Pons (tissue), 1 donor: ENCODE measurements at regions not wholly inside any gene's neighbourhood (a gene's known extent, or its start where the extent isn't known, plus 50 kb on each side); places are given as distances from the start of the nearest gene placed in this dataset.
"Not testable (repeated sequence)": the region's sequence is repeated elsewhere in the genome, so short reads cannot be mapped to it uniquely, and the experiment has no call there.

ENCODE experiments used
- DNase-seq: peaks from one replicate; pipeline ENCODE4 v3.0.0-alpha.2; 2016; ENCODE audit warnings: low spot score

DNA sequence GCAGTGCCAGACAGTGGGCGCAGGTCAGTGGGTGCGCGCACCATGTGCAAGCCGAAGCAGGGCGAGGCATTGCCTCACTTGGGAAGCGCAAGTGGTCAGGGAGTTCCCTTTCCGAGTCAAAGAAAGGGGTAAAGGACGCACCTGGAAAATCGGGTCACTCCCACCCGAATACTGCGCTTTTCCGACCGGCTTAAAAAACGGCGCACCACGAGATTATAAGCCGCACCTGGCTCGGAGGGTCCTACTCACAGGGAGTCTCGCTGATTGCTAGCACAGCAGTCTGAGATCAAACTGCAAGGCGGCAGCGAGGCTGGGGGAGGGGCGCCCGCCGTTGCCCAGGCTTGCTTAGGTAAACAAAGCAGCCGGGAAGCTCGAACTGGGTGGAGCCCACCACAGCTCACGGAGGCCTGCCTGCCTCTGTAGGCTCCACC lies 77.9 kb downstream of the NR4A2 start:
- DNase-seq = not testable (repeated sequence)

DNA sequence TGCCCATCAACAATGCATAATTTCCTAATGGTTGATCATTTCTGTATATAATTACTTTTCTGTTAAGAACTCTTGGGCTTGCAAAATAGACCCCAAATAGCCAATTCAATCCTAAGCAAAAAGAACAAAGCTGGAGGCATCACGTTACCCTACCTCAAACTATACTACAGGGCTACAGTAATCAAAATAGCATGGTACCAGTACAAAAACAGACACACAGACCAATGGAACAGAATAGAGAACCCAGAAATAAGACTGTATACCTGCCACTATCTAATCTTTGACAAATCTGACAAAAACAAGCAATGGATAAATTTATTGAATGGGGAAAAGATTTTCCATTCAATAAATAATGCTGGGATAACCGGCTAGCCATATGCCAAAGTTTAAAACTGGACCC lies 78.8 kb downstream of the NR4A2 start:
- no peak for DNase-seq

DNA sequence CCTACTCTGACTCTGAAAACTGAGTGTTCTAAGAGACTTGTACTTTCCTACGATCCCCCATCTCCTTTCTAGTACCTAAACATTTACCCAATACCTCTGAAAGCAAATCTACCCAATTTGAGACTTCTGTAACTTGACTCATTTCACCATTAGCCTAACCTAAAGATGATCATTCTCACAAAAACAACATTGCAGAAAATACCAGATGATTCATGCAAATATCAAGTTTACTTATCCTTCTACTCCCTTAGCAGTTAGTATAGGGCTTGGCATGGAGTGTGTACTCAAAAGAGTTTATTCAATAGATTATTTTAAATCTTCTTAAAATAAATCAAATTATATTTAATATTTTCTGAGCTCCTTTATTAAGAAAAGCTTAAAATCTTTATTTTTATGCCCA lies 89.6 kb downstream of the NR4A2 start:
- DNase-seq = no peak

DNA sequence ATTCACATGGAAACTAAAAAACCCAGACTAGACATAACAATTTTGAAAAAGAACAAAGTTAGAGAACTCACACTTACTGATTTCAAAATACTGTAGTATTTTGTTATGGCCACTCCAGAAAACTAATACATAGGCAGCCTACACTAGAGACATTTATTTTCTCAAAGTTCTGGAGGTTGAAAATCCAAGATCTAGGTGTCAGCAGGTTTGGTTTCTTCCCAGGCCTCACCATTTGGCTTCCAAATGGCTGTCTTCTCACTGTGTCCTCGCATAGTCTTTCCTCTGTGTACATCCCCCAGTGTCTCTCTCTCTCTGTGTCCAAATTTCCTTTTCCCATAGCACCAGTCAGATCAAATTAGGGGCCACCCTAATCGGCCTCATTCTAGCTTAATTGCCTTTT lies 95.0 kb downstream of the NR4A2 start:
- DNase-seq = no peak

DNA sequence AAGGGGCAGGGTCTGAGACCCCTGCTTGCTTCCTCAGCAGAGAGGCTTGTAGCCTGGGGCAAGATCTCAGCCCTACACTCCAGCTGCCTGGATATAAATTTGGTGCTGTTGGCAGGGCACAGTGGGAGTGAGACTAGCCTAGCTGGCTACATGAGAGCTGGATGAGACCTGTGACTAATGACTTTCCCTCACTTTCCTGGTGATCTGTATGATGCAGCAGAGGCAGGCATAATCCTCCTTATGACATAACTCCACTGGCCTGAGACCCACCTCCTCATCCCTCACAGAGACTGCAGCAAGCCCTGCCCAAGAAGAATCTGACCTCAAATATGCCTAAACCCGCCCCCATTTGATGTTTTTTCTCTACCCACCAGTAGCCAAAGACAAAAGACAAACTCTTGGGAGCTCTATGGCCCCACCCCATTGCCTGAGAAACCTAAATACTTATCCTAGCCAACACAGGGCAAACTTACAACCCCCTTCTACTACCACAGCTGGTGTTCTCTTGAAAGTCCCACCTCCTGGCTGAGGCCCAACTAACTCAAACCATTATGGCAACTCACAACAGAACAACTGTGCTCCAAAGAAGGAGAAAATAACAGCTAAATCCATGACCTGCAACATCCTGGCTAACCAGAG lies 102.7 kb downstream of the NR4A2 start:
- DNase-seq = no peak

DNA sequence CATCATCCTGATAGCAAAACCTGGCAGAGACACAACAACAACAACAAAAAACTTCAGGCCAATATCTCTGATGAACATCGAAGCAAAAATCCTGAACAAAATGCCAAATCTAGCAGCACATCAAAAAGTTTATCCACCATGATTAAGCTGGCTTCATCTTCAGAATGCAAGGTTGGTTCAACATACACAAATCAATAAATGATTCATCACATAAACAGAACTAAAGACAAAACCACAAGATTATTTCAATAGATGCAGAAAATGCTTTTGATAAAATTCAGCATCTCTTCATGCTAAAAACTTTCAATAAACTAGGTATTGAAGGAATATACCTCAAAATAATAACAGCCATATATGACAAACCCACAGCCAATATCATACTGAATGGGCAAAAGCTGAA lies 109.2 kb downstream of the NR4A2 start:
- DNase-seq = not testable (repeated sequence)

DNA sequence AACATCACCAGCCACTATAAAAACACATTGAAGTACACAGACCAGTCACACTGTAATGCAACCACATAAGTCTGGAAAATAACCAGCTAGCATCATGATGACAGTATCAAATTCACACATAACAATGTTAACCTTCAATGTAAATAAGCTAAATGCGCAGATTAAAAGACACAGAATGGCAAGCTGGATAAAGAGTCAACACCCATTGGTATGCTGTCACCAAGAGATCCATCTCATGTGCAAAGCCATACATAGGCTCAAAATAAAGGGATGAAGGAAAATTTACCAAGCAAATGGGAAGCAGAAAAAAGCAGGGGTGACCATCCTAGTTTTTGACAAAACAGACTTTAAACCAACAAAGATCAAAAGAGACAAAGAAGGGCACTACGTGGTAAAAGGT lies 110.8 kb downstream of the NR4A2 start:
- DNase-seq = no peak

DNA sequence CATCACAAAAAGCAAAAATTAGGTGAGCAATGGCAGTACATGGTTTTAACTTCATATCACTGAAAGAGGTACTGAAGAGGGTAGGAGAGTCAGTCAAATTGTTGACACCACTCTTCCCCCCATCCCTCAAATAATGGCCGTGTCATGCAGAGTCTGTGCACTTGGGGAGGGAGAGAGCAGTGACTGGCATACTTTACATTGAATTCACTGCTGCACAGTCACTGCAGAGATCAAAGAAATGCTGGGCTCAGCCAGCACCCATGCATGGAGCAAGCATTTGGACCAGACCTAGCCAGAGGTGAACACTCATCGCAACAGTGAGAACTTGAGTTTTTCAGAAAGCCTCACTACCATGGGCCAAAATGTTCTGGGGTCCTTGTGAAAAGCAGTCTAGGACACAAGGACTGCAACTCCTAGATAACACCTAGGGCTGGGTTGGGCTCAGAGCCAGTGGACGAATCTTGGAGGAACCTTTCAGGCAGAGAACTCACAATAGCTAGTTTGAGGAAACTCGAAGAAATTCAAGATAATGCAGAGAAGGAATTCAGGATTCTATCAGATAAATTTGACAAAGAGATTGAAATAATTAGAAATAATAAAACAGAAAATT lies 112.9 kb downstream of the NR4A2 start:
- DNase-seq = no peak

DNA sequence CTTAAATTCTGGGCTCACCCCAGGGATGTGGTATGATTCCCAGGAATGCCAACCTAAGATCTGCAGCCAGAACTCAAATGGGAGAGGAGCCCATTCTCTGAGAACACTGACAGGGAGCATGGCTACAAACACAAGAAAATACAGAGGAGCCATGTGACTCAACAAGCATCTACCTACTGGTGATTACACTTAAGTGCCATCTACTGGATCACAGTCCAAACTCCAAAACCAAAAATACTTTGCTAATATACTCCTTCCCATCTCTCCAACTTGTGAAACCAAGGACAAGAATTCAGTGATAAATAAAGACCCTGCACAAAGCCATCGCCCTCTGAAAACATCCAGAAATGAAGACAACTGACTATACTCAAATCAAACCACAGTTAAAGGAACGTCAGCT lies 116.9 kb downstream of the NR4A2 start:
- no peak for DNase-seq

DNA sequence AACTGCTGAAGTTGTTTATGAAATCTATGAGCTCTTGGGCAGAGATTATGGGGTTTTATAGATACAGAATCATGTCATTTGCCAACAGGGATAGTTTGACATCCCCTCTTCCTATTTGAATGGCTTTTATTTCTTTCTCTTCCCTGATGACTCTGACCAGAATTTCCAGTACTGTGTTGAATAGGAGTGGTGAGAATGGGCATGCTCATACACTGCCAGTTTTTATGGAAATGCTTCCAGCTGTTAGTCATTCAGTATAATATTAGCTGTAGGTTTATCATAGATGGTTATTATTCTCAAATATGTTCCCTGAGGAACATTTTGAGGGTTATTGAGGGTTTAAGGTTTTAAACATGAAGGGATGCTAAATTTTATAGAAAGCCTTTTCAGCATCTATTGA lies 121.2 kb downstream of the NR4A2 start:
- DNase-seq = no peak

DNA sequence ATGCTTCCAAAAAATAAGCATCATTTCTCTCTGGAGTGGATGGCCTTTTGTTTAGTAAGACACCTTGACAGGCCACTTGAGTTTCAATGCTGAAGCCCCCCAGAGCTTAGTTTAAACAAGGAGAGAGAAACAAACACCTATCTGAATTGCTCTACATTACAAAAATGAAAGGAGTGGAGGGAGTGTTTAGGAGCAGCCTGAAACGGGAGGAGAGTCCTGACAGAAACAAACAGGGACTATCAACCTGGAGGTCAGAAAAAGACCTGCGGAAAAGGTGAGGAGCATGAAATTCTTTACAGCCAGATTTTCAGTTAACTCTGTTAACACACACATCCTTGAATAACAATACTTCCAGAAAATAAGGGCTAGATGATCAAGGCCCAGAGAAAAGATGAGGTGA lies 126.2 kb downstream of the NR4A2 start:
- DNase-seq = no peak

DNA sequence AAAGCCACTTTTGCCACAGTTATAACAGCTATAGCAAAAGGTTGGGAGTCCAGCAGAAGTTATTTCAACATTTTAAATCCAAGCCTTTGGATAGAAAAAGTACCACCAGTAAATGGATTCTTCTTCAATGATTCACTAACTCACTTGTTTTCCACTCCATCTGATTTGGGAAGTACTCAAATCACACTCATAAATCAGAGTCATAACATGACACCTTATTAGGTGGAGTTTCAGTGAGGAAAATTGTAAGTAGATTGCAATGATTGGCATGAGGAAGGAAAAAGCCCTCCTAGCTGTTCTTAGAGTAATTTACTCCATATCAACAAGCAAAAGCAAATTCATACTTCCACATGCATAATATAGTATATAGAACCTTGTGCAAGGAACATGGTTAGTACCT lies 132.9 kb downstream of the NR4A2 start:
- DNase-seq = no peak

DNA sequence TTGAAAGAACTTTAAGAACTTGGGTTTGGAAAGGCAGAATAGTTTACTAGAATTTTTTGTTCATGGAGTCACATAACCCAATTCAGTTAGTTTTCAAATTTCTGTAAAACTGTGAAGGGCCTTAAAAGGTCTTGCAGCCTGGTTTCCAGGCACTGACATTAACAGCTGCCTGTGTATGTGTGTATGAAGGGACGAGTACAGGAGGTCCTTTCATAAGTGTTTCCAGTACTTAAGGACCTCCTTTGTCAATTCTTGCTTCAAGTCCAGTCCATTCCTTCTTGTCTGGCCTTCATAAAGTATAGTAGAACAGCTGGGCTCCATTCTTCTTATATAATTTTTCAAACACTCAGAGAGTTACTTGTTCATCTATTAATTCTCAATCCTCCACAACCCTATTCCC lies 136.5 kb downstream of the NR4A2 start:
- no peak for DNase-seq

DNA sequence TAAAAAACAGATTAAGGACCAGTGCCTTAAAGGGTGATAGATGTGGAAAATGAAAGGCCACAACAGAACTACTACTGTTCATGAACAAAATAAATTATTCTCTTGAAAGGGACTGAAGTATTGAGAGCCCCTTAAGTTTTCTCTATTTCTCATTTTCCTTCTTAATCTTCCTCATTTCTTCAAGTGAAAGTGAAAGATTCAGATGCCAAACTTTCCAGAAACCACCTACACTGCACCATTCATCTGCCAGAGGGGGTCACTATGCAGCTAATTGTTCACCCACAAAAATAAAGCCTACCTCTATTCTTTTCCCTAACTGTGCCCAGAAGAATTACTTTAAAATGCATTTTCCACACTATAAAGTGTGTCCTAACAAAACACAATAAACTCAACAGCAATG lies 140.1 kb downstream of the NR4A2 start:
- DNase-seq = no peak

DNA sequence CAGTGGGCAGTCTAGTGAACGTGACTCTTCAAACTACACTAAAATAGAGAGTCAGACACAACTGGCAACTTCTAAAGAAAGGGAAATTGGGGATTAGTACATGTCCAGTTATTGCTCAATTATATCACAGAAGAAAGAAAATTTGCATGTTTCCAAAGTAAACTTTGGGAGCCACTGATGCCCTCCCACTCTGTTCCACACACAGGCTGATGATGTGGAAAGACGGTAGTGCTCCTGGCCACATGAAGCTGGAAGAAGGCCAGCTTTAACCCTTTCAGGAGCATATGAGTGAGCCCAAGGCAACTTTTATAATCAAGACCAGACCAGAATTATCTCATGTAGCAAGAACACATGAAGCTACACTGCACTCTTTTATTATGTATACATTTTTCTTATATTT lies 141.0 kb downstream of the NR4A2 start:
- DNase-seq = no peak

DNA sequence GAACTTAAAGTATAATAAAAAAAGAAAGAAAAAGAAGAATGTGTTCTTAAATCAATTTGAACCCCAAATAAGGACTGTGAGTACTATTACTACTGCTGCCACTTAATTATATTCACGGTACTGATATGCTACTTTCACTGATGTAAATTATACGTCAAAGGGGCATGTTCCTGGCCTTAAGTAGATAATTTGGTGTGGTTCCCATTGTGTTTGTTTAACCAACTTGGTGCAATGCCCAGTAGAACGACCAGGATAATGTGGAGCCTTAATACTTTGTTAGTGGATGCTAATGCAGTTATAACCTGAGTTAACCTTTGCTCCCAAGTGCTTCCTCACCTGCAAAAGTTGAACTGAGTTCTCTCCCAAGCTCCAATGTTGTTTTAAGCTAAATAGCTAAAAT lies 142.0 kb downstream of the NR4A2 start:
- no peak for DNase-seq

DNA sequence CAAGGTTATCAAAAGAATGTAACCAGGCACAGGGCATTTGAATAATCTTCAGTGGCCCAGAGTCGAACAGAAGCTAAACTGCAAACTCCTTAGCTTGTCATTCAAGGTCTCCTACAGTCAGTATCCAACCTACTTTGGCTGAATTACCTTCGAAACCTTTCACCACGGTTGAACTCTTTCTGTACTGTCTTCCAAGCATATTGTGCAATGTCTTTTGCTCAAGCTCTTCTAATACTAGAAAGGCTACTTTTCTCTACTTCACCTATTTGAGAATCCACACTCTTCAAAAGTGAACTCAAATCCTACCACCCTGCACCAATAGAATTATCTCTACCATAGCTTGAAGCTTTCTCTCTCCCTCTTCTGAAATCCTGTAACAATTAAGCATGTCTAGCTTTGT lies 142.9 kb downstream of the NR4A2 start:
- DNase-seq = no peak

DNA sequence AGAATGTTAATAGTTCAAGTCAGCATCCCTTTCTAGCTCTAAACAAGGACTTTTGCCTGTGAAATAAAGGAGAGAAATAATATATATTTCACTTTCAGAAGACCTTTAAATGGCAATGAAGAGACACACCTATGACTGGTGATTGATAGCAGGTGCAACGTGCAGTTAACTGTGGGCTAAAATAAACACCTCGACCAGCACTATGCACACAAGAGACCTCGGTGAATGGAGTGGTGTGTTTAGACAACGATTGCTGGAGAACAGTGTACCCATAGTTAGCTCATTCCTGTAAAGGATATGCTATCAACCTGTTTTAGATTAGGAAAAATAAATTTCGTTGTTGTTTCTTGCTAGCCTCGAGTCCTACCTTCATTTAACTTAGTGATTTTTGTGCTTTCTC lies 143.4 kb downstream of the NR4A2 start:
- DNase-seq = no peak

DNA sequence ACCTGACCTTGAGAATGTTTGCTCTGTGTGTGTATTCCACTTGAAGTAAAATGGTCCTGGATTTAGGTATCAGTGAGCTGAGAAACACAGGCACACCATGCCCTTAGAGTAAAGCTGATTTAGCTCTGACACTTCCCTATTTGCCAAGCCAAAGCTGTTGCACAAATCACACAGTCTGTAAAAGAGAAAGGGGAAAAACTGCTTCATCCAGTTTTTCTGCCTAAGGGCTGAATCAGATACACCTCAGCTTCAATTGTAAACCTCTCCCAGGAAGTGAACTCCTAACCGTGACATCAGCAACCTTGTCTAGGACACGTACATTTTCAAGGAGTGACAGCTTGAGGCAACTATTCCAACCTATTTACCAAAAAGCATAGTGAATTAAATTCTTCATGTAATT lies 150.4 kb downstream of the NR4A2 start:
- DNase-seq = no peak

DNA sequence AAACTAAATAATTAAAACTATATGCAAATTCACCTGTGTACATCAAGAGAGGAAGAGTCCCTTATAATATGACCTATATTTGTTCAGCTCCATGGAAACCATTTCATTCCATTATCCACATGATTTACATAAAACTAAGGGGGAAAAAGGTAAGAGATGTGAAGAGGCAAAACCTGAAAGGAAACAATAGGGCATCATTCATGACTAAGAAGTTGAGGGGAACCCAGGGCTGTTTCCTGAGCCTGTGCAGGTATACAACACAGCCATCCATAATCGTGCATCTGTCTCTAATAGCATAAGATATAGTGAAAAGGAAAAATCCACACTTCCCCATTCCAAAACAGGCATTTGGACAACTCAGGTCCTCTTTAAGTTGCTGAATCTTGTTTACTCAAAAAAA lies 151.3 kb downstream of the NR4A2 start:
- DNase-seq = no peak

DNA sequence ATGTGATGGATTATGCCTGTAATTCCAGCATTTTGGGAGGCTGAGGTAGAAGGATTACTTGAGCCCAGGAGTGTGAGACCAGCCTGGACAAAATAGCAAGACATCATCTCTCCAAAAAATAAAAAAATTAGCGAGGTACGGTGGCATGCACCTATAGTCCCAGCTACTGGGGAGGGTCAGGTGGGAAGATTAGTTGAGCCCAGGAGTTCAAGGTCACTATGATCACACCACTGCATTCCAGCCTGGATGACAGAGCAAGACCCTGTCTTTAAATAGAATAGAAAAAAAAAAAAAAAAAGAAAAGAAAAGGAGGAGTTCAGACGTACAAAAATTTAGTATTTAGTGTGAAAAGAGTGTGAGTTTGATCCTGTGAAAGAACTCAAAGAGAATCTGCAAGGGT lies 154.9 kb downstream of the NR4A2 start:
- no peak for DNase-seq

DNA sequence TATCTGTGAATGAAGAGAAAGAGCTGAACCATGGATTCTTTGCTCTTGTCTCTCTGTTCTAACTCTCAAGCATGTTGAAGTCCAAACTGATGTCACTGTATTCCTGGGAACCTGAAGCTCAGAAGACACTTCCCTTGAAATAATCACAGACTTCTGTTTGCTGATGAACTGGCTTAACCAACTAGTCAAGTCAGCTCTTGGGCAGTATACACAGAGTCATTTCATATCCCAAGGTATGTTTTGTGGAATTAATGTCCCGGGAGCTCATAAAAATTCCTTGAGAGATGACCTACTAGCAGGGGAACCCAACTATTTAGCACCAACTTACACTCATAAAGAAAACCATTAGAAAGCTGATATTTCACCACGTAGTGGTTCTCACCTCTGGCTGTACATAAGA lies 156.6 kb downstream of the NR4A2 start:
- DNase-seq = no peak

DNA sequence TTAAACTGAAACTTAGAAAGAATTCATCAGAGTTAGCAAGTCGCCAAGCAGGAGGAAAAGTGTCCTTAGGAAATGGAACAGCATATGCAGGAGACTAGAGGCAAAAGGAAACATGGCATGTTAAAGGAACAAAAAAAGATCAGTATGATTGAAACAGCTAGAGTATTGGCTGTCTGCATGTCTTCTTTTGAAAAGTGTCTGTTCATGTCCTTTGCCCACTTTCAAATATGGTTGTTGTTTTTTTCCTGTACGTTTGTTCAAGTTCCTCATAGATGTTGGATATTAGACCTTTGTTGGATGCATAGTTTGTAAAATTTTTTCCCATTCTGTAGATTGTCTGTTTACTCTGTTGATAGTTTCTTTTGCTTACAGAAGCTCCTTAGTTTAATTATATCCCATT lies 161.6 kb downstream of the NR4A2 start:
- no peak for DNase-seq

DNA sequence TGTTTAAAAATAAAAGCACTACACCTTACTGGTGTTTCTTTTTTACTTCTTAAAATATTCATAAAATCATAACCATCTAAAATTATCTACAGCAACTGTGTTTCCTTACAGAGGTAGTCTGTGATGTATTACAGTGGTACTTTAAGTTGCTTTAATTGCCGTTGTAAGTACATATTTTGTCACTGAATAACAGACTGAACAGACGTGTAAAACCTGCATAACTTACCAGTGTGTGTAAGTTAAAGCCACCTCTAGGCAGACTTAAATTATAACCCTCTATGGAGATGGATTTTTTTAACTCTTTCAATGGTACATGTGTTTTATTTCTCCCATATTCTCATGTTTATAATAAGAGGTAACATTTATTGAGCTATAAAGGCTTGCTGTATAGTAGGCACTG lies 166.8 kb downstream of the NR4A2 start:
- DNase-seq = no peak
